ENCODE measurements at regions not wholly inside any gene's neighbourhood (a gene's known extent, or its start where the extent isn't known, plus 50 kb on each side); places are given as distances from the start of the nearest gene placed in this dataset.

- Histone ChIP-seq H3K9me1 (ENCODE audit: insufficient read depth, low read length) (no peaks in the 10 kb centered on the region), H3K36me3 (ENCODE audit: control insufficient read depth, insufficient read depth, low read length) (no peaks in the 10 kb centered on the region), H3K14ac (replicated peaks; ENCODE audit: low read depth, low read length) (no peak overlapping the region), H3K79me1 (ENCODE audit: low read depth in 1 of 2, low read length in 2 of 2) (no peaks in the 10 kb centered on the region), H4K20me1 (ENCODE audit: insufficient read depth, low read length) (no peaks in the 10 kb centered on the region), H2AK9ac (replicated peaks; ENCODE audit: low read depth, low read length, poor library complexity) (no peak overlapping the region), H3K9ac (ENCODE audit: low read depth, low read length) (no peak overlapping the region), H2BK20ac (ENCODE audit: low read depth, low read length) (no peak overlapping the region), H2AFZ (replicated peaks; ENCODE audit: low read length, poor library complexity) (no peak overlapping the region), H3K23ac (ENCODE audit: low read depth, low read length) (no peak overlapping the region), H3K27me3 (ENCODE audit: control insufficient read depth, insufficient read depth, low read length) (peaks cover 22% of the 10 kb centered on the region), H4K91ac (ENCODE audit: insufficient read depth, low read depth, low read length) (no peak overlapping the region), H2BK120ac (ENCODE audit: low read depth, low read length) (no peak overlapping the region), H3K18ac (ENCODE audit: low read depth, low read length) (no peak overlapping the region), H3K56ac (ENCODE audit: extremely low read depth, insufficient read depth, low read length) (no peak overlapping the region), H2AK5ac (ENCODE audit: low read depth, low read length) (no peak overlapping the region), H3K4me1 (ENCODE audit: control insufficient read depth, insufficient read depth, low read length) (no peaks in the 10 kb centered on the region), H2BK5ac (ENCODE audit: low read depth, low read length, poor library complexity, severe bottlenecking) (no peak overlapping the region), H3K4me2 (ENCODE audit: low read depth, low read length) (no peak overlapping the region), H4K8ac (ENCODE audit: low read depth in 2 of 2, low read length in 2 of 2) (no peak overlapping the region), H3K4ac (ENCODE audit: low read depth, low read length) (no peak overlapping the region), H3K27ac (ENCODE audit: insufficient read depth, low read length) (no peak overlapping the region), H4K5ac (ENCODE audit: low read depth, low read length) (no peak overlapping the region), H2BK15ac (ENCODE audit: low read depth, low read length) (no peak overlapping the region), H3K9me3 (ENCODE audit: control insufficient read depth, insufficient read depth, low read length) (no peaks in the 10 kb centered on the region), H3K4me3 (ENCODE audit: insufficient read depth, low read depth, low read length) (no peak overlapping the region)
- BruUV-seq (replicated peaks) = no TSS peak
- DNase-seq = no peak
- dilution Hi-C loops (cut with HindIII; ENCODE audit: low sequenced_read_pairs, unreplicated experiment) = no loop called here
- no peak for ATAC-seq (ENCODE audit: low read depth)
- in situ Hi-C loops (cut with MboI; ENCODE audit: low sequenced_read_pairs) = no loop called here
- no CpG with 5 or more reads among the region's 11 CpGs for WGBS, 2 experiments (ENCODE audit: extremely low coverage in 2 of 2, insufficient read length in 1 of 2)
- intact Hi-C loops (cut with micrococcal nuclease) = no loop called here
- no peak for TF ChIP-seq RFX5 (IDR thresholded peaks at IDR 0.05; ENCODE audit: low read depth, low read length)
- TF ChIP-seq USF2 (IDR thresholded peaks at IDR 0.05; ENCODE audit: low read depth, low read length) = no peak
- no peak for TF ChIP-seq FOS (IDR thresholded peaks at IDR 0.05; ENCODE audit: low read depth, low read length)
- ChIA-PET POLR2A (ENCODE audit: unreplicated experiment) (no interaction called here), CTCF (no interaction called here)
These were observed 146.2 kb upstream of the RET start for GRCh38 chr10:42930516-42931192.

All from IMR-90 (cell line).